ENCODE measurements at regions not wholly inside any gene's neighbourhood (a gene's known extent, or its start where the extent isn't known, plus 50 kb on each side); places are given as distances from the start of the nearest gene placed in this dataset.

DNA sequence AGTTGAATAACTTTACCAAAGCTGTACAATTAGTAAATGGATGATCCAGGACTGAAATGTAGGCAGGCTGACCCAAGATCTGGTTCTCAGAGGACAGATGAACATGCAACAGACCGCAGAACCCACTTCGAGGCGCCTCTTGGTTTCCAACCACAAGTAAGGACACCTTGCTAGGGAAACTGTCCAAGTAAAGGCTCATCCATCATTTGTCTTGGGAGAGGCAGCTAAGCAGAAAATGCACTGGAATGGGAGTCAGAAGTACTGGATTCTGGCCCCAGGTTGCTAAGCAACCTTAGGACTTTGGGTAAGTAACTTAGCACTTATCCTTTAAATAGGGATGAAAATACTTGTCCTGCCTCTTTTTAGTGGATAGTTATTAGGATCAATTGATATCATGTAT lies 366.3 kb upstream of the LRRC3B start:
- TF ChIP-seq EP300 (IDR thresholded peaks at IDR 0.05; ENCODE audit: borderline replicate concordance in 1 of 2, low read depth in 2 of 2, low read length in 2 of 2) (no peak), KDM5A (IDR thresholded peaks at IDR 0.05; ENCODE audit: low read length) (no peak), EZH2 (IDR thresholded peaks at IDR 0.05; ENCODE audit: low read depth, low read length, severe bottlenecking) (no peak), KDM1A (IDR thresholded peaks at IDR 0.05; ENCODE audit: borderline replicate concordance, low read length) (no peak), JUN (IDR thresholded peaks at IDR 0.05; ENCODE audit: low read depth, low read length) (no peak), MAFK (IDR thresholded peaks at IDR 0.05; ENCODE audit: low read depth, low read length) (no peak), RFX5 (IDR thresholded peaks at IDR 0.05; ENCODE audit: borderline replicate concordance, low read depth, low read length) (no peak), POLR2AphosphoS5 (IDR thresholded peaks at IDR 0.05; ENCODE audit: low read depth, low read length) (no peak), POLR2A (IDR thresholded peaks at IDR 0.05; ENCODE audit: control extremely low read depth in 1 of 2, low read depth in 2 of 2, low read length in 2 of 2) (no peak), JUND (IDR thresholded peaks at IDR 0.05; ENCODE audit: low read length) (no peak), TEAD4 (IDR thresholded peaks at IDR 0.05; ENCODE audit: low read depth, low read length) (no peak)
- TF ChIP-seq, protein P1, sequence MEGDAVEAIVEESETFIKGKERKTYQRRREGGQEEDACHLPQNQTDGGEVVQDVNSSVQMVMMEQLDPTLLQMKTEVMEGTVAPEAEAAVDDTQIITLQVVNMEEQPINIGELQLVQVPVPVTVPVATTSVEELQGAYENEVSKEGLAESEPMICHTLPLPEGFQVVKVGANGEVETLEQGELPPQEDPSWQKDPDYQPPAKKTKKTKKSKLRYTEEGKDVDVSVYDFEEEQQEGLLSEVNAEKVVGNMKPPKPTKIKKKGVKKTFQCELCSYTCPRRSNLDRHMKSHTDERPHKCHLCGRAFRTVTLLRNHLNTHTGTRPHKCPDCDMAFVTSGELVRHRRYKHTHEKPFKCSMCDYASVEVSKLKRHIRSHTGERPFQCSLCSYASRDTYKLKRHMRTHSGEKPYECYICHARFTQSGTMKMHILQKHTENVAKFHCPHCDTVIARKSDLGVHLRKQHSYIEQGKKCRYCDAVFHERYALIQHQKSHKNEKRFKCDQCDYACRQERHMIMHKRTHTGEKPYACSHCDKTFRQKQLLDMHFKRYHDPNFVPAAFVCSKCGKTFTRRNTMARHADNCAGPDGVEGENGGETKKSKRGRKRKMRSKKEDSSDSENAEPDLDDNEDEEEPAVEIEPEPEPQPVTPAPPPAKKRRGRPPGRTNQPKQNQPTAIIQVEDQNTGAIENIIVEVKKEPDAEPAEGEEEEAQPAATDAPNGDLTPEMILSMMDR (IDR thresholded peaks at IDR 0.05; ENCODE audit: control extremely low read depth in 1 of 3, insufficient read depth in 1 of 3, low read depth in 1 of 3, low read length in 3 of 3) = no peak
